SK-N-SH treated with all-trans-retinoic acid at 6 μM for 48 hours (cell line): ENCODE measurements at regions not wholly inside any gene's neighbourhood (a gene's known extent, or its start where the extent isn't known, plus 50 kb on each side); places are given as distances from the start of the nearest gene placed in this dataset.

Experiments
- ATAC-seq: fragments of 200-7000 bp; cut with Tn5 transposase; 3 replicates; pipeline ENCODE4 v1.9.1; 2020; ENCODE audit warnings: mild to moderate bottlenecking, moderate library complexity
- ARNTL ChIP-seq: fragments of 450-650 bp; formaldehyde crosslinking; IDR thresholded peaks from 2 replicates; pipeline ENCODE4 v1.5.0; 2020; ENCODE audit warnings: low read depth, mild to moderate bottlenecking, moderate library complexity, borderline replicate concordance
- BACH2 ChIP-seq: fragments of 250-450 bp; sonication (Bioruptor Pico); IDR thresholded peaks from 2 replicates; pipeline ENCODE4 v1.9.0; 2021; ENCODE audit warnings: mild to moderate bottlenecking, borderline replicate concordance
- CREB5 ChIP-seq: fragments of 250-450 bp; sonication (Bioruptor Pico); IDR thresholded peaks from 2 replicates; pipeline ENCODE4 v1.5.1; 2020; ENCODE audit warnings: low read depth, mild to moderate bottlenecking, moderate library complexity
- CSDC2 ChIP-seq: fragments of 250-450 bp; sonication (Bioruptor Pico); IDR thresholded peaks from 2 replicates; pipeline ENCODE4 v1.5.0; 2020; ENCODE audit warnings: mild to moderate bottlenecking, moderate library complexity
- ESRRG ChIP-seq: fragments of 250-450 bp; sonication (Bioruptor Pico); IDR thresholded peaks from 2 replicates; pipeline ENCODE4 v1.6.1; 2021; ENCODE audit warnings: mild to moderate bottlenecking
- GLIS3 ChIP-seq: fragments of 250-450 bp; sonication (Bioruptor Pico); IDR thresholded peaks from 2 replicates; pipeline ENCODE4 v1.5.0; 2020; ENCODE audit warnings: mild to moderate bottlenecking, moderate library complexity
- ISL1 ChIP-seq: fragments of 250-450 bp; sonication (Bioruptor Pico); IDR thresholded peaks from 2 replicates; pipeline ENCODE4 v2.1.2; 2022; ENCODE audit warnings: mild to moderate bottlenecking, moderate library complexity
- OSR1 ChIP-seq: fragments of 250-450 bp; sonication (Bioruptor Pico); IDR thresholded peaks from 2 replicates; pipeline ENCODE4 v1.8.0; 2022; ENCODE audit warnings: moderate library complexity, mild to moderate bottlenecking, inconsistent platforms
- PATZ1 ChIP-seq: fragments of 250-450 bp; sonication (Bioruptor Pico); IDR thresholded peaks from 2 replicates; pipeline ENCODE4 v1.8.0; 2020; ENCODE audit warnings: mild to moderate bottlenecking, moderate library complexity, borderline replicate concordance
- POU6F1 ChIP-seq: fragments of 250-450 bp; sonication (Bioruptor Pico); IDR thresholded peaks from 2 replicates; pipeline ENCODE4 v1.8.0; 2021; ENCODE audit warnings: low read depth, mild to moderate bottlenecking, moderate library complexity, borderline replicate concordance
- PPARA ChIP-seq: fragments of 250-450 bp; sonication (Bioruptor Pico); IDR thresholded peaks from 2 replicates; pipeline ENCODE4 v1.5.0; 2020; ENCODE audit warnings: mild to moderate bottlenecking, borderline replicate concordance
- SNAI2 ChIP-seq: fragments of 250-450 bp; sonication (Bioruptor Pico); IDR thresholded peaks from 2 replicates; pipeline ENCODE4 v1.5.0; 2020; ENCODE audit warnings: mild to moderate bottlenecking, moderate library complexity
- TCF4 ChIP-seq: fragments of 250-450 bp; sonication (Bioruptor Pico); IDR thresholded peaks from 2 replicates; pipeline ENCODE4 v1.8.0; 2021; ENCODE audit warnings: mild to moderate bottlenecking, moderate library complexity, borderline replicate concordance
- TOX ChIP-seq: fragments of 250-450 bp; sonication (Bioruptor Pico); IDR thresholded peaks from 2 replicates; pipeline ENCODE4 v1.8.0; 2021; ENCODE audit warnings: mild to moderate bottlenecking, moderate library complexity, borderline replicate concordance
- TSHZ2 ChIP-seq: fragments of 250-450 bp; sonication (Bioruptor Pico); IDR thresholded peaks from 2 replicates; pipeline ENCODE4 v1.5.0; 2020; ENCODE audit warnings: mild to moderate bottlenecking, moderate library complexity
- ZC3H10 ChIP-seq: fragments of 250-450 bp; sonication (Bioruptor Pico); IDR thresholded peaks from 2 replicates; pipeline ENCODE4 v1.5.1; 2021; ENCODE audit warnings: mild to moderate bottlenecking, moderate library complexity
- ZFP3 ChIP-seq: fragments of 250-450 bp; sonication (Bioruptor Pico); IDR thresholded peaks from 2 replicates; pipeline ENCODE4 v1.5.0; 2020; ENCODE audit warnings: mild to moderate bottlenecking, moderate library complexity
- ZFP30 ChIP-seq: fragments of 450-650 bp; formaldehyde crosslinking; IDR thresholded peaks from 2 replicates; pipeline ENCODE4 v1.5.0; 2022; ENCODE audit warnings: mild to moderate bottlenecking, moderate library complexity
- ZNF565 ChIP-seq: fragments of 450-650 bp; formaldehyde crosslinking; conservative IDR thresholded peaks from 2 replicates; pipeline ENCODE4 v1.5.0; 2020; ENCODE audit warnings: low read depth, mild to moderate bottlenecking, moderate library complexity
- ZNF8 ChIP-seq: fragments of 450-650 bp; formaldehyde crosslinking; IDR thresholded peaks from 2 replicates; pipeline ENCODE4 v1.5.0; 2020; ENCODE audit warnings: mild to moderate bottlenecking, moderate library complexity

- TF ChIP-seq PPARA (no peak), TSHZ2 (CRISPR knock-in tag) (no peak), GLIS3 (CRISPR knock-in tag) (no peak), OSR1 (CRISPR knock-in tag) (no peak), ARNTL (no peak), BACH2 (no peak), TCF4 (CRISPR knock-in tag) (no peak), ZFP3 (CRISPR knock-in tag) (no peak), ZNF565 (no peak), TOX (CRISPR knock-in tag) (no peak)
- no peak for ATAC-seq
Observed at GRCh38 chr5:74105126-74105780, 479.3 kb downstream of the ARHGEF28 start.

GRCh38 chr5:74103131-74104023, 477.4 kb downstream of the ARHGEF28 start:
- ATAC-seq = no peak
- TF ChIP-seq ZFP30 = no peak
- no peak for TF ChIP-seq ZNF8 (CRISPR knock-in tag)
- no peak for TF ChIP-seq TSHZ2 (CRISPR knock-in tag)
- TF ChIP-seq CREB5 (CRISPR knock-in tag) = no peak
- no peak for TF ChIP-seq ZFP3 (CRISPR knock-in tag)
- TF ChIP-seq ZC3H10 (CRISPR knock-in tag) = no peak
- no peak for TF ChIP-seq TOX (CRISPR knock-in tag)
- TF ChIP-seq GLIS3 (CRISPR knock-in tag) = no peak

- TF ChIP-seq PATZ1 (CRISPR knock-in tag) (no peak), ESRRG (CRISPR knock-in tag) (no peak), TCF4 (CRISPR knock-in tag) (no peak), CREB5 (CRISPR knock-in tag) (no peak), ISL1 (no peak), ARNTL (no peak), ZNF8 (CRISPR knock-in tag) (no peak), GLIS3 (CRISPR knock-in tag) (no peak), BACH2 (no peak), CSDC2 (no peak), POU6F1 (CRISPR knock-in tag) (no peak), SNAI2 (CRISPR knock-in tag) (no peak), ZFP30 (no peak)
- no peak for ATAC-seq
Observed at GRCh38 chr5:74100268-74100665, 474.3 kb downstream of the ARHGEF28 start.
